Transverse colon (tissue), 4 donors: ENCODE measurements at regions not wholly inside any gene's neighbourhood (a gene's known extent, or its start where the extent isn't known, plus 50 kb on each side); places are given as distances from the start of the nearest gene placed in this dataset.

ENCODE experiments used
- DNase-seq: peaks from one replicate; pipeline ENCODE4 v3.0.0-alpha.2; 2019
- H3K27ac ChIP-seq, 4 donors: fragments of 200-600 bp; sonication (generic); 2 replicates each; pipeline ENCODE4 v1.5.1; 2016 to 2018; ENCODE audit warnings: inconsistent platforms in 4 of 4
- H3K27me3 ChIP-seq: fragments of 200-600 bp; sonication (generic); 2 replicates; pipeline ENCODE4 v1.5.1; 2017; ENCODE audit warnings: inconsistent platforms
- H3K36me3 ChIP-seq, 4 donors: fragments of 200-600 bp; sonication (generic); 2 replicates each; pipeline ENCODE4 v1.5.1; 2017 to 2019; ENCODE audit warnings: inconsistent platforms in 4 of 4
- H3K4me1 ChIP-seq, 4 donors: fragments of 200-600 bp; sonication (generic); 2 replicates each; pipeline ENCODE4 v1.5.1; 2017 to 2020; ENCODE audit warnings: inconsistent platforms in 4 of 4
- H3K4me3 ChIP-seq, 4 donors: fragments of 200-600 bp; sonication (generic); 1 replicate in 1 of 4; 2 replicates in 3 of 4; pipeline versions ENCODE4 v1.5.1 to v1.6.1; 2017 to 2019; ENCODE audit warnings: inconsistent platforms in 4 of 4
- H3K9me3 ChIP-seq, 2 donors: fragments of 200-600 bp; sonication (generic); 2 replicates each; pipeline ENCODE4 v1.5.1; 2017 to 2019; ENCODE audit warnings: inconsistent platforms in 2 of 2
- CTCF ChIP-seq, 5 experiments: fragments of 200-600 bp in 3 of 5; fragments of 450-650 bp in 2 of 5; sonication (generic) in 3 of 5; IDR thresholded peaks; 1 replicate in 2 of 5; 2 replicates in 3 of 5; pipeline ENCODE4 v1.5.1; 2016 to 2017; ENCODE audit warnings: antibody characterized with exemption in 5 of 5, inconsistent platforms in 3 of 5, mild to moderate bottlenecking in 2 of 5, moderate library complexity in 1 of 5
- EP300 ChIP-seq: sonication (generic); formaldehyde crosslinking; IDR thresholded peaks from one replicate; pipeline ENCODE4 v1.6.1; 2017; ENCODE audit warnings: antibody characterized with exemption, low read depth
- POLR2A ChIP-seq: fragments of 450-650 bp; IDR thresholded peaks from one replicate; pipeline ENCODE4 v1.6.1; 2016; ENCODE audit warnings: antibody characterized with exemption, mild to moderate bottlenecking, moderate library complexity
- POLR2AphosphoS5 ChIP-seq, 3 donors: sonication (generic); formaldehyde crosslinking; IDR thresholded peaks; one replicate each; pipeline ENCODE4 v1.6.1; 2016; ENCODE audit warnings: antibody characterized with exemption in 3 of 3
- WGBS, 2 donors: methylation state at CpG; one replicate each; pipeline ENCODE4 v1.1.5; 2018; ENCODE audit warnings: low coverage in 1 of 2; 5-methylcytosine and 5-hydroxymethylcytosine counted together
- in situ Hi-C, 4 donors: fragments of 200-750 bp; cut with MboI; loops; one replicate each; pipeline versions ENCODE4 v1.15.0 to v1.15.1; 2017; ENCODE audit warnings: low sequenced_read_pairs in 3 of 4, low pct_ligation_motif_present in 1 of 4, low pct_unique_long_range_greater_than_20kb in 1 of 4
- intact Hi-C: fragments of 100-400 bp; cut with DNase I; formaldehyde crosslinking; loops from one replicate; pipeline ENCODE4 v1.15.1; 2023; ENCODE audit warnings: low total_unique reads

- peak overlapping the region; percentile 74 to 88 (median 83) for H3K27ac ChIP-seq
- H3K4me1 ChIP-seq: peaks cover 3 to 31% (median 28%) of the 10 kb centered on the region in 4 donors
- in situ Hi-C loops (no loop called here), intact Hi-C loops (loop anchor here (5.0 kb wide), 1 partner anchor 57 kb away; no protein-coding TSS in a partner anchor)
- 90 to 92% methylated on average over 6 to 7 of the region's 7 CpGs for WGBS, 2 donors
- H3K27me3 ChIP-seq: no peaks in the 10 kb centered on the region
- no peak for TF ChIP-seq EP300
- no peak for TF ChIP-seq CTCF (IDR thresholded peaks at IDR 0.05)
- no peak for TF ChIP-seq POLR2A
- no peak for TF ChIP-seq POLR2AphosphoS5 (IDR thresholded peaks at IDR 0.05)
- no peaks in the 10 kb centered on the region for H3K36me3 ChIP-seq
- no peak overlapping the region for H3K4me3 ChIP-seq
- no peak for DNase-seq
- no peaks in the 10 kb centered on the region for H3K9me3 ChIP-seq
Measured at GRCh38 chr3:57009802-57010201, 50.7 kb upstream of the SPATA12 start.

- Histone ChIP-seq H3K4me3 (no peak overlapping the region), H3K4me1 (peaks cover 3 to 36% (median 28%) of the 10 kb centered on the region in 4 donors), H3K9me3 (no peaks in the 10 kb centered on the region), H3K27me3 (no peaks in the 10 kb centered on the region), H3K27ac (peak overlapping the region; percentile 74 to 88 (median 83)), H3K36me3 (no peaks in the 10 kb centered on the region)
- 75 to 79% methylated on average over 3 to 7 of the region's 7 CpGs for WGBS, 2 donors
- no peak for DNase-seq
- intact Hi-C loops: loop anchor here (5.0 kb wide), 1 partner anchor 58 kb away; no protein-coding TSS in a partner anchor
- TF ChIP-seq CTCF (IDR thresholded peaks at IDR 0.05) (no peak), POLR2AphosphoS5 (IDR thresholded peaks at IDR 0.05) (peak; percentile 66 to 85 (median 67)), EP300 (peak; percentile 39)
- in situ Hi-C loops: no loop called here
Measured at GRCh38 chr3:57009367-57009766, 51.1 kb upstream of the SPATA12 start.

GRCh38 chr3:57007521-57008460 lies 52.7 kb upstream of the SPATA12 start:
- TF ChIP-seq EP300 (peak; percentile 76), POLR2A (no peak), POLR2AphosphoS5 (IDR thresholded peaks at IDR 0.05) (peak; percentile 10 to 71 (median 70))
- H3K27ac ChIP-seq: peak overlapping the region; percentile 74 to 88 (median 83)
- peak; percentile 56 for DNase-seq
- H3K4me1 ChIP-seq: peaks cover 3 to 37% (median 28%) of the 10 kb centered on the region in 4 donors
- no peak overlapping the region for H3K4me3 ChIP-seq
- no peaks in the 10 kb centered on the region for H3K9me3 ChIP-seq
- intact Hi-C loops (loop anchor here (5.0 kb wide), 1 partner anchor 60 kb away; no protein-coding TSS in a partner anchor), in situ Hi-C loops (no loop called here)
- 55 to 59% methylated on average over 11 to 18 of the region's 18 CpGs for WGBS, 2 donors
- no peaks in the 10 kb centered on the region for H3K36me3 ChIP-seq
- no peaks in the 10 kb centered on the region for H3K27me3 ChIP-seq

- peaks cover 3 to 37% (median 28%) of the 10 kb centered on the region in 4 donors for H3K4me1 ChIP-seq
- no peaks in the 10 kb centered on the region for H3K27me3 ChIP-seq
- no peaks in the 10 kb centered on the region for H3K36me3 ChIP-seq
- TF ChIP-seq POLR2AphosphoS5 (IDR thresholded peaks at IDR 0.05): peak in 1 of 3 donors; percentile 3
- TF ChIP-seq POLR2A: no peak
- no peak overlapping the region for H3K4me3 ChIP-seq
- WGBS, 2 donors: 48% methylated on average over 7 of the region's 7 CpGs; no CpG with 5 or more reads in 1 of the 2 donors
- peak overlapping the region; percentile 74 to 88 (median 83) for H3K27ac ChIP-seq
- intact Hi-C loops (loop anchor here (5.0 kb wide), 1 partner anchor 60 kb away; no protein-coding TSS in a partner anchor), in situ Hi-C loops (no loop called here)
- DNase-seq: no peak
- H3K9me3 ChIP-seq: no peaks in the 10 kb centered on the region
Measured at GRCh38 chr3:57006949-57007419, 53.5 kb upstream of the SPATA12 start.

GRCh38 chr3:57006179-57006657 lies 54.2 kb upstream of the SPATA12 start:
- no peak overlapping the region for H3K4me3 ChIP-seq
- no peak for DNase-seq
- H3K36me3 ChIP-seq: no peaks in the 10 kb centered on the region
- peak overlapping the region; percentile 74 to 88 (median 83) for H3K27ac ChIP-seq
- in situ Hi-C loops: no loop called here
- intact Hi-C loops: loop anchor here (5.0 kb wide), 1 partner anchor 61 kb away; no protein-coding TSS in a partner anchor
- no peak for TF ChIP-seq POLR2AphosphoS5 (IDR thresholded peaks at IDR 0.05)
- TF ChIP-seq POLR2A: no peak
- no peak for TF ChIP-seq CTCF (IDR thresholded peaks at IDR 0.05)
- TF ChIP-seq EP300: no peak
- no peaks in the 10 kb centered on the region for H3K9me3 ChIP-seq
- H3K4me1 ChIP-seq: peaks cover 3 to 37% (median 28%) of the 10 kb centered on the region in 4 donors
- WGBS, 2 donors: 80 to 88% methylated on average over 2 to 11 of the region's 11 CpGs
- H3K27me3 ChIP-seq: no peaks in the 10 kb centered on the region
